ENCODE measurements at regions not wholly inside any gene's neighbourhood (a gene's known extent, or its start where the extent isn't known, plus 50 kb on each side); places are given as distances from the start of the nearest gene placed in this dataset.

DNA sequence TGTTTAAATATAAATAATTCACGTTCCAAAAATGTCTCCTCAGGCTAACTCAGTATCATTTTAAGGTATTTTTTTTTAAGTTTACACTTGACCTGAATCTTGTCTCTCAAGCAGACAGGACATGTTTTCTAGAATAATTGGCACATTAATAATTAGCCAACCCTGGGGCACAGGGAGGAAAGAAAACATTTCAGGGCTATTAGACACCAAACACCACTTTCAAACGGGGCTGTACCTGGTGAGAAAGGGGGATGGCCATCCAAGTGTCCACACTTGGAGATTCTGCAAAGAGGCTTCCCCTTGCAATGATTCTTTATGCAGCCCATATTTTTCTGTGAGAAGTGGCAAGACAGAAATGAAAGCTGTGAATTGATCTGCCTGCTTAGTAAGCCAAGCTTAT lies 560.8 kb downstream of the CD109 start:
- TF ChIP-seq, protein P1, sequence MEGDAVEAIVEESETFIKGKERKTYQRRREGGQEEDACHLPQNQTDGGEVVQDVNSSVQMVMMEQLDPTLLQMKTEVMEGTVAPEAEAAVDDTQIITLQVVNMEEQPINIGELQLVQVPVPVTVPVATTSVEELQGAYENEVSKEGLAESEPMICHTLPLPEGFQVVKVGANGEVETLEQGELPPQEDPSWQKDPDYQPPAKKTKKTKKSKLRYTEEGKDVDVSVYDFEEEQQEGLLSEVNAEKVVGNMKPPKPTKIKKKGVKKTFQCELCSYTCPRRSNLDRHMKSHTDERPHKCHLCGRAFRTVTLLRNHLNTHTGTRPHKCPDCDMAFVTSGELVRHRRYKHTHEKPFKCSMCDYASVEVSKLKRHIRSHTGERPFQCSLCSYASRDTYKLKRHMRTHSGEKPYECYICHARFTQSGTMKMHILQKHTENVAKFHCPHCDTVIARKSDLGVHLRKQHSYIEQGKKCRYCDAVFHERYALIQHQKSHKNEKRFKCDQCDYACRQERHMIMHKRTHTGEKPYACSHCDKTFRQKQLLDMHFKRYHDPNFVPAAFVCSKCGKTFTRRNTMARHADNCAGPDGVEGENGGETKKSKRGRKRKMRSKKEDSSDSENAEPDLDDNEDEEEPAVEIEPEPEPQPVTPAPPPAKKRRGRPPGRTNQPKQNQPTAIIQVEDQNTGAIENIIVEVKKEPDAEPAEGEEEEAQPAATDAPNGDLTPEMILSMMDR (IDR thresholded peaks at IDR 0.05) = no peak
- TF ChIP-seq POLR2A (IDR thresholded peaks at IDR 0.05) = no peak
